GM23338 (cell line): ENCODE measurements at regions not wholly inside any gene's neighbourhood (a gene's known extent, or its start where the extent isn't known, plus 50 kb on each side); places are given as distances from the start of the nearest gene placed in this dataset.

ENCODE experiments used
- ATAC-seq: fragments of 200-7000 bp; cut with Tn5 transposase; 3 replicates; pipeline ENCODE4 v1.9.1; 2020
- DNase-seq: peaks from one replicate; pipeline ENCODE4 v3.0.0-alpha.2; 2015; ENCODE audit warnings: low spot score
- H2AFZ ChIP-seq: fragments of 200-600 bp; sonication (generic); 2 replicates; pipeline ENCODE4 v1.8.0; 2016; ENCODE audit warnings: antibody characterized with exemption, mild to moderate bottlenecking, moderate library complexity
- H3F3A ChIP-seq: fragments of 200-600 bp; sonication (generic); replicated peaks from 2 replicates; pipeline ENCODE4 v1.8.0; 2017; ENCODE audit warnings: antibody characterized with exemption, mixed run types, low read depth
- H3K27ac ChIP-seq: fragments of 200-600 bp; sonication (generic); 2 replicates; pipeline ENCODE4 v1.6.1; 2016; ENCODE audit warnings: low read depth
- H3K27me3 ChIP-seq: fragments of 200-600 bp; sonication (generic); 2 replicates; pipeline ENCODE4 v1.8.0; 2016; ENCODE audit warnings: mild to moderate bottlenecking, mixed run types, moderate library complexity; ENCODE audit not compliant: insufficient read depth
- H3K36me3 ChIP-seq: fragments of 200-600 bp; sonication (generic); 2 replicates; pipeline ENCODE4 v1.8.0; 2016; ENCODE audit warnings: mild to moderate bottlenecking; ENCODE audit not compliant: insufficient read depth
- H3K4me1 ChIP-seq: fragments of 200-600 bp; sonication (generic); 2 replicates; pipeline ENCODE4 v1.8.0; 2016; ENCODE audit warnings: mild to moderate bottlenecking, moderate library complexity; ENCODE audit not compliant: insufficient read depth
- H3K4me2 ChIP-seq: fragments of 200-600 bp; sonication (generic); 2 replicates; pipeline ENCODE4 v1.7.1; 2017; ENCODE audit warnings: mixed run types
- H3K4me3 ChIP-seq: fragments of 200-600 bp; sonication (generic); 2 replicates; pipeline ENCODE4 v1.6.1; 2016; ENCODE audit warnings: mixed run types
- H3K79me2 ChIP-seq: fragments of 200-600 bp; sonication (generic); replicated peaks from 2 replicates; pipeline ENCODE4 v1.8.0; 2017; ENCODE audit warnings: mild to moderate bottlenecking; ENCODE audit not compliant: insufficient read depth
- H3K9me2 ChIP-seq: fragments of 200-600 bp; sonication (generic); 2 replicates; pipeline ENCODE4 v1.8.0; 2017; ENCODE audit not compliant: insufficient read depth
- H4K20me1 ChIP-seq: fragments of 200-600 bp; sonication (generic); replicated peaks from 2 replicates; pipeline ENCODE4 v1.8.0; 2017; ENCODE audit warnings: mild to moderate bottlenecking; ENCODE audit not compliant: insufficient read depth
- H3K27ac Mint-ChIP-seq: 2 replicates; pipeline ENCODE4 v1.8.0; 2020; ENCODE audit warnings: inconsistent platforms, mild to moderate bottlenecking, moderate library complexity, mixed read lengths
- H3K27me3 Mint-ChIP-seq: 3 replicates; pipeline ENCODE4 v1.8.0; 2022; ENCODE audit warnings: low read depth, mild to moderate bottlenecking, moderate library complexity, mixed read lengths, inconsistent platforms; ENCODE audit not compliant: insufficient read depth, poor library complexity
- H3K36me3 Mint-ChIP-seq: 3 replicates; pipeline ENCODE4 v1.8.0; 2021; ENCODE audit warnings: low read depth, mild to moderate bottlenecking, inconsistent platforms, moderate library complexity, mixed read lengths
- H3K4me1 Mint-ChIP-seq: 3 replicates; pipeline ENCODE4 v1.8.0; 2020; ENCODE audit warnings: mild to moderate bottlenecking, inconsistent platforms, mixed read lengths
- H3K4me3 Mint-ChIP-seq: 3 replicates; pipeline ENCODE4 v1.8.0; 2021; ENCODE audit warnings: moderate library complexity, mild to moderate bottlenecking, inconsistent platforms, mixed read lengths
- H3K9me3 Mint-ChIP-seq: 3 replicates; pipeline ENCODE4 v1.8.0; 2020; ENCODE audit warnings: moderate library complexity, mild to moderate bottlenecking, inconsistent platforms, mixed read lengths
- CREB1 ChIP-seq: fragments of 250-450 bp; sonication (Bioruptor Pico); IDR thresholded peaks from 2 replicates; pipeline ENCODE4 v1.5.0; 2020; ENCODE audit warnings: low read depth, mild to moderate bottlenecking, moderate library complexity
- ETS1 ChIP-seq: IDR thresholded peaks from 2 replicates; pipeline ENCODE4 v1.6.1; 2016; ENCODE audit warnings: antibody characterized with exemption
- EZH2 ChIP-seq: fragments of 200-600 bp; sonication (generic); IDR thresholded peaks from one replicate; pipeline ENCODE4 v1.8.0; 2017; ENCODE audit warnings: antibody characterized with exemption, mild to moderate bottlenecking, low read depth; ENCODE audit not compliant: unreplicated experiment
- EZH2phosphoT487 ChIP-seq: fragments of 200-600 bp; sonication (generic); IDR thresholded peaks from one replicate; pipeline ENCODE4 v1.8.1; 2018; ENCODE audit warnings: antibody characterized with exemption; ENCODE audit not compliant: unreplicated experiment
- JUNB ChIP-seq: IDR thresholded peaks from one replicate; pipeline ENCODE4 v1.6.1; 2016; ENCODE audit warnings: antibody characterized with exemption; ENCODE audit not compliant: unreplicated experiment
- NANOG ChIP-seq: IDR thresholded peaks from 2 replicates; pipeline ENCODE4 v1.6.1; 2016; ENCODE audit warnings: antibody characterized with exemption, borderline replicate concordance
- POLR2AphosphoS5 ChIP-seq: IDR thresholded peaks from 2 replicates; pipeline ENCODE4 v1.6.1; 2016; ENCODE audit warnings: antibody characterized with exemption, low read depth
- REST ChIP-seq: IDR thresholded peaks from one replicate; pipeline ENCODE4 v1.6.1; 2018; ENCODE audit warnings: antibody characterized with exemption; ENCODE audit not compliant: unreplicated experiment
- STAT1 ChIP-seq: IDR thresholded peaks from one replicate; pipeline ENCODE4 v1.6.1; 2016; ENCODE audit warnings: antibody characterized with exemption; ENCODE audit not compliant: unreplicated experiment
- ZNF114 ChIP-seq: fragments of 250-450 bp; sonication (Bioruptor Pico); IDR thresholded peaks from 2 replicates; pipeline ENCODE4 v1.5.0; 2020; ENCODE audit warnings: mild to moderate bottlenecking, moderate library complexity
- ZNF331 ChIP-seq: fragments of 250-450 bp; sonication (Bioruptor Pico); IDR thresholded peaks from 2 replicates; pipeline ENCODE4 v1.5.0; 2020; ENCODE audit warnings: low read depth, mild to moderate bottlenecking, moderate library complexity
- TF ChIP-seq, protein P1 (sequence below), 2 experiments: fragments of 200-600 bp in 1 of 2; sonication (generic) in 1 of 2; conservative IDR thresholded peaks; 2 replicates each; pipeline versions ENCODE4 v1.5.1 to v1.6.1; 2016 to 2017; ENCODE audit warnings: antibody characterized with exemption in 2 of 2, low read depth in 2 of 2, mild to moderate bottlenecking in 2 of 2, moderate library complexity in 1 of 2
- TF ChIP-seq, protein P2 (sequence below): fragments of 250-450 bp; sonication (Bioruptor Pico); IDR thresholded peaks from 2 replicates; pipeline ENCODE4 v1.5.0; 2020; ENCODE audit warnings: mild to moderate bottlenecking, moderate library complexity

- Mint-ChIP-seq H3K4me3 (no peak overlapping the region), H3K27ac (no peak overlapping the region), H3K36me3 (no peaks in the 10 kb centered on the region), H3K27me3 (peaks cover 4% of the 10 kb centered on the region), H3K9me3 (no peaks in the 10 kb centered on the region), H3K4me1 (peaks cover 10% of the 10 kb centered on the region; the same call in 2 of the 3 replicates)
- DNase-seq = no peak
- H3K4me3 ChIP-seq = no peak overlapping the region
- ATAC-seq = no peak
- H3K79me2 ChIP-seq = no peaks in the 10 kb centered on the region
- no peaks in the 10 kb centered on the region for H3K27me3 ChIP-seq
- no peaks in the 10 kb centered on the region for H4K20me1 ChIP-seq
- H3F3A ChIP-seq = no peaks in the 10 kb centered on the region
- TF ChIP-seq ZNF114 (CRISPR knock-in tag) = no peak
- no peak for TF ChIP-seq JUNB
- no peak for TF ChIP-seq CREB1 (CRISPR knock-in tag)
- TF ChIP-seq, protein P1, sequence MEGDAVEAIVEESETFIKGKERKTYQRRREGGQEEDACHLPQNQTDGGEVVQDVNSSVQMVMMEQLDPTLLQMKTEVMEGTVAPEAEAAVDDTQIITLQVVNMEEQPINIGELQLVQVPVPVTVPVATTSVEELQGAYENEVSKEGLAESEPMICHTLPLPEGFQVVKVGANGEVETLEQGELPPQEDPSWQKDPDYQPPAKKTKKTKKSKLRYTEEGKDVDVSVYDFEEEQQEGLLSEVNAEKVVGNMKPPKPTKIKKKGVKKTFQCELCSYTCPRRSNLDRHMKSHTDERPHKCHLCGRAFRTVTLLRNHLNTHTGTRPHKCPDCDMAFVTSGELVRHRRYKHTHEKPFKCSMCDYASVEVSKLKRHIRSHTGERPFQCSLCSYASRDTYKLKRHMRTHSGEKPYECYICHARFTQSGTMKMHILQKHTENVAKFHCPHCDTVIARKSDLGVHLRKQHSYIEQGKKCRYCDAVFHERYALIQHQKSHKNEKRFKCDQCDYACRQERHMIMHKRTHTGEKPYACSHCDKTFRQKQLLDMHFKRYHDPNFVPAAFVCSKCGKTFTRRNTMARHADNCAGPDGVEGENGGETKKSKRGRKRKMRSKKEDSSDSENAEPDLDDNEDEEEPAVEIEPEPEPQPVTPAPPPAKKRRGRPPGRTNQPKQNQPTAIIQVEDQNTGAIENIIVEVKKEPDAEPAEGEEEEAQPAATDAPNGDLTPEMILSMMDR (conservative IDR thresholded peaks at IDR 0.05; ENCODE audit: low read depth in 2 of 2) = no peak
- TF ChIP-seq REST = no peak
- no peak for TF ChIP-seq POLR2AphosphoS5
- TF ChIP-seq STAT1 = no peak
- TF ChIP-seq EZH2 = no peak
- TF ChIP-seq EZH2phosphoT487 = no peak
- no peak for TF ChIP-seq ETS1
- TF ChIP-seq, protein P2, sequence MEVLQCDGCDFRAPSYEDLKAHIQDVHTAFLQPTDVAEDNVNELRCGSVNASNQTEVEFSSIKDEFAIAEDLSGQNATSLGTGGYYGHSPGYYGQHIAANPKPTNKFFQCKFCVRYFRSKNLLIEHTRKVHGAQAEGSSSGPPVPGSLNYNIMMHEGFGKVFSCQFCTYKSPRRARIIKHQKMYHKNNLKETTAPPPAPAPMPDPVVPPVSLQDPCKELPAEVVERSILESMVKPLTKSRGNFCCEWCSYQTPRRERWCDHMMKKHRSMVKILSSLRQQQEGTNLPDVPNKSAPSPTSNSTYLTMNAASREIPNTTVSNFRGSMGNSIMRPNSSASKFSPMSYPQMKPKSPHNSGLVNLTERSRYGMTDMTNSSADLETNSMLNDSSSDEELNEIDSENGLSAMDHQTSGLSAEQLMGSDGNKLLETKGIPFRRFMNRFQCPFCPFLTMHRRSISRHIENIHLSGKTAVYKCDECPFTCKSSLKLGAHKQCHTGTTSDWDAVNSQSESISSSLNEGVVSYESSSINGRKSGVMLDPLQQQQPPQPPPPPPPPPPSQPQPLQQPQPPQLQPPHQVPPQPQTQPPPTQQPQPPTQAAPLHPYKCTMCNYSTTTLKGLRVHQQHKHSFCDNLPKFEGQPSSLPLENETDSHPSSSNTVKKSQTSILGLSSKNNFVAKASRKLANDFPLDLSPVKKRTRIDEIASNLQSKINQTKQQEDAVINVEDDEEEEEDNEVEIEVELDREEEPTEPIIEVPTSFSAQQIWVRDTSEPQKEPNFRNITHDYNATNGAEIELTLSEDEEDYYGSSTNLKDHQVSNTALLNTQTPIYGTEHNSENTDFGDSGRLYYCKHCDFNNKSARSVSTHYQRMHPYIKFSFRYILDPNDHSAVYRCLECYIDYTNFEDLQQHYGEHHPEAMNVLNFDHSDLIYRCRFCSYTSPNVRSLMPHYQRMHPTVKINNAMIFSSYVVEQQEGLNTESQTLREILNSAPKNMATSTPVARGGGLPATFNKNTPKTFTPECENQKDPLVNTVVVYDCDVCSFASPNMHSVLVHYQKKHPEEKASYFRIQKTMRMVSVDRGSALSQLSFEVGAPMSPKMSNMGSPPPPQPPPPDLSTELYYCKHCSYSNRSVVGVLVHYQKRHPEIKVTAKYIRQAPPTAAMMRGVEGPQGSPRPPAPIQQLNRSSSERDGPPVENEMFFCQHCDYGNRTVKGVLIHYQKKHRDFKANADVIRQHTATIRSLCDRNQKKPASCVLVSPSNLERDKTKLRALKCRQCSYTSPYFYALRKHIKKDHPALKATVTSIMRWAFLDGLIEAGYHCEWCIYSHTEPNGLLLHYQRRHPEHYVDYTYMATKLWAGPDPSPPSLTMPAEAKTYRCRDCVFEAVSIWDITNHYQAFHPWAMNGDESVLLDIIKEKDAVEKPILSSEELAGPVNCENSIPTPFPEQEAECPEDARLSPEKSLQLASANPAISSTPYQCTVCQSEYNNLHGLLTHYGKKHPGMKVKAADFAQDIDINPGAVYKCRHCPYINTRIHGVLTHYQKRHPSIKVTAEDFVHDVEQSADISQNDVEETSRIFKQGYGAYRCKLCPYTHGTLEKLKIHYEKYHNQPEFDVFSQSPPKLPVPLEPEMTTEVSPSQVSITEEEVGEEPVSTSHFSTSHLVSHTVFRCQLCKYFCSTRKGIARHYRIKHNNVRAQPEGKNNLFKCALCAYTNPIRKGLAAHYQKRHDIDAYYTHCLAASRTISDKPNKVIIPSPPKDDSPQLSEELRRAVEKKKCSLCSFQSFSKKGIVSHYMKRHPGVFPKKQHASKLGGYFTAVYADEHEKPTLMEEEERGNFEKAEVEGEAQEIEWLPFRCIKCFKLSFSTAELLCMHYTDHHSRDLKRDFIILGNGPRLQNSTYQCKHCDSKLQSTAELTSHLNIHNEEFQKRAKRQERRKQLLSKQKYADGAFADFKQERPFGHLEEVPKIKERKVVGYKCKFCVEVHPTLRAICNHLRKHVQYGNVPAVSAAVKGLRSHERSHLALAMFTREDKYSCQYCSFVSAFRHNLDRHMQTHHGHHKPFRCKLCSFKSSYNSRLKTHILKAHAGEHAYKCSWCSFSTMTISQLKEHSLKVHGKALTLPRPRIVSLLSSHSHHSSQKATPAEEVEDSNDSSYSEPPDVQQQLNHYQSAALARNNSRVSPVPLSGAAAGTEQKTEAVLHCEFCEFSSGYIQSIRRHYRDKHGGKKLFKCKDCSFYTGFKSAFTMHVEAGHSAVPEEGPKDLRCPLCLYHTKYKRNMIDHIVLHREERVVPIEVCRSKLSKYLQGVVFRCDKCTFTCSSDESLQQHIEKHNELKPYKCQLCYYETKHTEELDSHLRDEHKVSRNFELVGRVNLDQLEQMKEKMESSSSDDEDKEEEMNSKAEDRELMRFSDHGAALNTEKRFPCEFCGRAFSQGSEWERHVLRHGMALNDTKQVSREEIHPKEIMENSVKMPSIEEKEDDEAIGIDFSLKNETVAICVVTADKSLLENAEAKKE (CRISPR knock-in tag) = no peak
- TF ChIP-seq NANOG = no peak
- TF ChIP-seq ZNF331 (CRISPR knock-in tag) = no peak
- H3K4me2 ChIP-seq = no peak overlapping the region
- H3K4me1 ChIP-seq = no peaks in the 10 kb centered on the region; the same call in 1 of the 2 replicates
- no peaks in the 10 kb centered on the region for H3K36me3 ChIP-seq
- no peaks in the 10 kb centered on the region; the same call in 1 of the 2 replicates for H3K9me2 ChIP-seq
- no peak overlapping the region for H3K27ac ChIP-seq
- H2AFZ ChIP-seq = no peak overlapping the region
Observed at GRCh38 chr14:29444805-29445204, 482.8 kb downstream of the PRKD1 start.
